K562 (cell line): ENCODE measurements at regions not wholly inside any gene's neighbourhood (a gene's known extent, or its start where the extent isn't known, plus 50 kb on each side); places are given as distances from the start of the nearest gene placed in this dataset.

Experiments
- ATAC-seq: fragments of 200-7000 bp; cut with Tn5 transposase; 3 replicates; pipeline ENCODE4 v1.9.1; 2020; ENCODE audit warnings: moderate library complexity
- BruUV-seq: library from RNA; stranded (reverse); fragments of 400-500 nt; replicated peaks from 2 replicates; lab custom pipeline; 2021; lab: Mats Ljungman, UMichigan
- CTCF ChIA-PET: fragments of 300-600 bp; formaldehyde crosslinking; extraction: SDS; loops from one replicate; lab custom pipeline; 2021; ENCODE audit warnings: low intra/inter-chr PET ratio; lab: Yijun Ruan, JAX
- POLR2A ChIA-PET: fragments of 300-600, 350-650 bp; sonication (Branson Sonifier 250); formaldehyde crosslinking; extraction: SDS; loops from one replicate; lab custom pipeline; 2021; ENCODE audit warnings: antibody characterized with exemption, inconsistent platforms; lab: Yijun Ruan, JAX
- DNase-seq, 4 experiments: peaks; one replicate each; pipeline versions ENCODE4 v3.0.0 to v3.0.0-alpha.2; 2011 to 2018; ENCODE audit warnings: low spot score in 3 of 4, mixed read lengths in 3 of 4; ENCODE audit errors: extremely low read depth in 1 of 4
- FAIRE-seq: peaks from 2 replicates; lab custom pipeline; 2011; peaks lifted over from hg19 to GRCh38; lab: Jason Lieb, UNC
- H2AFZ ChIP-seq: 2 replicates; pipeline ENCODE4 v1.6.0; 2011; ENCODE audit warnings: low read depth, low read length, control low read depth, inconsistent platforms
- H3K27ac ChIP-seq: fragments of 200-600 bp; 3 replicates; pipeline ENCODE4 v1.8.0; 2011; ENCODE audit warnings: low read depth, mild to moderate bottlenecking, control low read depth, inconsistent platforms, low read length, moderate library complexity, mixed read lengths; ENCODE audit errors: extremely low read depth
- H3K27me3 ChIP-seq, 2 experiments: fragments of 300-600 bp in 1 of 2; 2 replicates in 1 of 2; 3 replicates in 1 of 2; pipeline versions ENCODE4 v1.6.0 to v1.8.0; 2011; ENCODE audit warnings: inconsistent platforms in 2 of 2, low read length in 2 of 2, mild to moderate bottlenecking in 1 of 2, mixed read lengths in 1 of 2, moderate library complexity in 1 of 2; ENCODE audit not compliant: control insufficient read depth in 2 of 2, insufficient read depth in 2 of 2
- H3K36me3 ChIP-seq: fragments of 300-600 bp; 3 replicates; pipeline ENCODE4 v1.8.0; 2011; ENCODE audit warnings: mild to moderate bottlenecking, low read length, inconsistent platforms; ENCODE audit not compliant: control insufficient read depth, insufficient read depth
- H3K4me1 ChIP-seq, 2 experiments: fragments of 200-600 bp in 1 of 2; replicated peaks in 1 of 2; 2 replicates in 1 of 2; 3 replicates in 1 of 2; pipeline versions ENCODE4 v1.5.1 to v1.8.0; 2011; ENCODE audit warnings: inconsistent platforms in 2 of 2, low read length in 2 of 2, mild to moderate bottlenecking in 1 of 2, mixed read lengths in 1 of 2, moderate library complexity in 1 of 2; ENCODE audit not compliant: control insufficient read depth in 2 of 2, insufficient read depth in 2 of 2
- H3K4me2 ChIP-seq: 2 replicates; pipeline ENCODE4 v1.6.1; 2011; ENCODE audit warnings: low read length, control low read depth, inconsistent platforms, mixed read lengths; ENCODE audit not compliant: insufficient read depth
- H3K4me3 ChIP-seq: fragments of 200-600 bp; sonication (generic), shearing (Covaris generic); 2 replicates; pipeline ENCODE4 v1.5.1; 2016; ENCODE audit warnings: control low read depth, inconsistent platforms
- H3K79me2 ChIP-seq: fragments of 200-600 bp; 3 replicates; pipeline ENCODE4 v1.8.0; 2011; ENCODE audit warnings: low read length, inconsistent platforms; ENCODE audit not compliant: control insufficient read depth, insufficient read depth
- H3K9ac ChIP-seq, 2 experiments: 2 replicates each; pipeline versions ENCODE4 v1.6.0 to v1.6.1; 2011; ENCODE audit warnings: low read depth in 2 of 2, low read length in 2 of 2, control low read depth in 1 of 2, inconsistent platforms in 1 of 2, mild to moderate bottlenecking in 1 of 2, mixed read lengths in 1 of 2; ENCODE audit not compliant: insufficient read depth in 1 of 2
- H3K9me1 ChIP-seq: one replicate; pipeline ENCODE4 v1.6.0; 2011; ENCODE audit warnings: inconsistent platforms, mild to moderate bottlenecking, low read length, moderate library complexity; ENCODE audit not compliant: control insufficient read depth, insufficient read depth
- H3K9me3 ChIP-seq: replicated peaks from 2 replicates; pipeline ENCODE4 v1.5.1; 2011; ENCODE audit warnings: low read depth, low read length, inconsistent platforms; ENCODE audit not compliant: control insufficient read depth, insufficient read depth
- H4K20me1 ChIP-seq: replicated peaks from 2 replicates; pipeline ENCODE4 v1.6.1; 2011; ENCODE audit warnings: low read length, inconsistent platforms, mixed read lengths; ENCODE audit not compliant: control insufficient read depth, insufficient read depth
- CTCF ChIP-seq, 3 experiments: IDR thresholded peaks in 2 of 3; conservative IDR thresholded peaks in 1 of 3; 2 replicates each; pipeline ENCODE4 v1.5.1; 2011 to 2012; ENCODE audit warnings: low read length in 3 of 3, mild to moderate bottlenecking in 3 of 3, control low read depth in 2 of 3, improper control_type of control experiment in 1 of 3, inconsistent platforms in 1 of 3, low read depth in 1 of 3, mixed read lengths in 1 of 3, moderate library complexity in 1 of 3; ENCODE audit not compliant: insufficient read depth in 2 of 3
- RAD21 ChIP-seq, 2 experiments: fragments of 250-450 bp in 1 of 2; fragments of 450-650 bp in 1 of 2; sonication (Bioruptor Pico) in 1 of 2; formaldehyde crosslinking in 1 of 2; IDR thresholded peaks in 1 of 2; conservative IDR thresholded peaks in 1 of 2; 2 replicates each; pipeline versions ENCODE4 v1.4.0 to v1.8.0; 2020 to 2022; ENCODE audit warnings: mild to moderate bottlenecking in 2 of 2, moderate library complexity in 1 of 2
- ZNF408 ChIP-seq: fragments of 250-450 bp; sonication (Bioruptor Pico); IDR thresholded peaks from 2 replicates; pipeline ENCODE4 v1.4.0; 2020; ENCODE audit warnings: low read depth, mild to moderate bottlenecking, moderate library complexity
- WGBS: fragments of 100-300 bp; shearing (Covaris generic); methylation state at CpG from one replicate; pipeline ENCODE4 v1.1.6; 2016; ENCODE audit warnings: low coverage, mixed read lengths; ENCODE audit not compliant: insufficient coverage; ENCODE audit errors: missing lambda C conversion rate; 5-methylcytosine and 5-hydroxymethylcytosine counted together
- in situ Hi-C: fragments of 300-500 bp; cut with MboI; formaldehyde crosslinking; loops from 4 replicates; pipeline ENCODE4 v1.15.0; 2018; ENCODE audit warnings: inconsistent platforms, mixed read lengths
- intact Hi-C: fragments of 100-400 bp; cut with micrococcal nuclease; formaldehyde crosslinking; loops from 2 replicates; pipeline ENCODE4 v1.14.2; 2022

- no peak overlapping the region for H2AFZ ChIP-seq
- H3K4me1 ChIP-seq: no peaks in the 10 kb centered on the region
- no peak overlapping the region for H3K4me2 ChIP-seq
- no TSS peak for BruUV-seq
- ChIA-PET CTCF (no interaction called here), POLR2A (no interaction called here)
- no peaks in the 10 kb centered on the region for H4K20me1 ChIP-seq
- DNase-seq (peak in 3 of 4 experiments; percentile 2 to 23 (median 4)), FAIRE-seq (no peak), ATAC-seq (no peak)
- H3K9me1 ChIP-seq: no peaks in the 10 kb centered on the region
- 14% methylated on average over 6 of the region's 7 CpGs for WGBS
- no peak overlapping the region for H3K9ac ChIP-seq
- intact Hi-C loops (no loop called here), in situ Hi-C loops (no loop called here)
- TF ChIP-seq CTCF (IDR thresholded peaks at IDR 0.05 in 2 of 3, conservative IDR thresholded peaks at IDR 0.05 in 1 of 3; ENCODE audit: insufficient read depth in 2 of 3, low read depth in 1 of 3, low read length in 3 of 3): peak in 2 of 3 experiments; percentile 23 to 25; a peak in 2 of 6 replicates
- TF ChIP-seq RAD21 (CRISPR knock-in tag; conservative IDR thresholded peaks at IDR 0.05 in 1 of 2, IDR thresholded peaks at IDR 0.05 in 1 of 2): peak in 1 of 2 experiments; percentile 15; a peak in 1 of 4 replicates
- TF ChIP-seq ZNF408: no peak
- H3K9me3 ChIP-seq: no peaks in the 10 kb centered on the region
- H3K36me3 ChIP-seq: no peaks in the 10 kb centered on the region
- no peaks in the 10 kb centered on the region for H3K27me3 ChIP-seq
- H3K79me2 ChIP-seq: no peaks in the 10 kb centered on the region
- no peak overlapping the region for H3K27ac ChIP-seq
- H3K4me3 ChIP-seq: no peak overlapping the region
Measured at GRCh38 chr18:67104700-67105284, 411.7 kb downstream of the DSEL start.
